Right forelimb (tissue), 1 donor: ENCODE measurements at regions not wholly inside any gene's neighbourhood (a gene's known extent, or its start where the extent isn't known, plus 50 kb on each side); places are given as distances from the start of the nearest gene placed in this dataset.

Experiments
- DNase-seq: peaks from one replicate; pipeline ENCODE4 v3.0.0-alpha.2; 2018

GRCh38 chr10:88178758-88179157 lies 315.3 kb downstream of the PTEN start:
- no peak for DNase-seq

GRCh38 chr10:88179831-88180230 lies 316.4 kb downstream of the PTEN start:
- DNase-seq = no peak

GRCh38 chr10:88181902-88182600 lies 318.6 kb downstream of the PTEN start:
- no peak for DNase-seq

GRCh38 chr10:88182601-88182930 lies 319.1 kb downstream of the PTEN start:
- no peak for DNase-seq

GRCh38 chr10:88184543-88185297 lies 321.3 kb downstream of the PTEN start:
- DNase-seq = no peak

GRCh38 chr10:88185830-88186229 lies 322.4 kb downstream of the PTEN start:
- DNase-seq = no peak

- DNase-seq = no peak
Measured at GRCh38 chr10:88186335-88186734, 322.9 kb downstream of the PTEN start.

GRCh38 chr10:88187472-88187871 lies 324.0 kb downstream of the PTEN start:
- DNase-seq = no peak

GRCh38 chr10:88190123-88190522 lies 326.7 kb downstream of the PTEN start:
- no peak for DNase-seq

- DNase-seq = no peak
Measured at GRCh38 chr10:88190540-88191235, 327.3 kb downstream of the PTEN start.

GRCh38 chr10:88193018-88193417 lies 329.6 kb downstream of the PTEN start:
- DNase-seq = no peak

- no peak for DNase-seq
Measured at GRCh38 chr10:88194041-88194887, 330.8 kb downstream of the PTEN start.

GRCh38 chr10:88194961-88195367 lies 331.5 kb downstream of the PTEN start:
- no peak for DNase-seq

- no peak for DNase-seq
Measured at GRCh38 chr10:88195841-88196240, 332.4 kb downstream of the PTEN start.

GRCh38 chr10:88196291-88196690 lies 332.9 kb downstream of the PTEN start:
- no peak for DNase-seq

GRCh38 chr10:88198023-88198422 lies 334.6 kb downstream of the PTEN start:
- DNase-seq = no peak

GRCh38 chr10:88200312-88201032 lies 337.0 kb downstream of the PTEN start:
- DNase-seq = no peak

GRCh38 chr10:88205842-88206446 lies 342.5 kb downstream of the PTEN start:
- DNase-seq = no peak

- no peak for DNase-seq
Measured at GRCh38 chr10:88207121-88207546, 343.7 kb downstream of the PTEN start.

- no peak for DNase-seq
Measured at GRCh38 chr10:88209231-88209630, 345.8 kb downstream of the PTEN start.

- DNase-seq = no peak
Measured at GRCh38 chr10:88209837-88210561, 346.6 kb downstream of the PTEN start.
